Frontal cortex (tissue), 3 donors: ENCODE measurements at regions not wholly inside any gene's neighbourhood (a gene's known extent, or its start where the extent isn't known, plus 50 kb on each side); places are given as distances from the start of the nearest gene placed in this dataset.

Experiments
- DNase-seq, 2 donors: peaks; one replicate each; pipeline ENCODE4 v3.0.0; 2012; ENCODE audit warnings: low spot score in 2 of 2
- FAIRE-seq: peaks from 2 replicates; lab custom pipeline; 2012; peaks lifted over from hg19 to GRCh38; lab: Jason Lieb, UNC
- donor health status: control.
- donor health status: control.
- donor health status: control.

DNA sequence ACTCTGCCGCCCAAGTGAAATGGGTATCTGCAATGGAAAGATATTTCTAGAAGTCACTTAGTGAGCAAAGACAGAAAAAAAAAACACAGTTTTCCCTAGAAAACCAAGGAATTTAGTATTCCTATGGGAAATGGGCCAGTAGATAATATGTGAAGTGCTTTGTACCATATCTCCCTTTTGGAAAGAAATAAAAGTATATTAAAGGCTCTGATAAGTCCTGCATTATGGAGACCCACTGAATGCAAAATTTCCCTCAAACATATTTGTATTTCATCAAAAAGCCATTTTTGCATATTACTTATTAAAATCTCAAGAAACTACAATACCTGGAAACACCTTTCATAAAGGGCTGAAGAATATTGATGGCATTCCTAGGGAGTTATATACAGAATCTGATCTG lies 51.6 kb upstream of the DYNLRB2 start:
- no peak for DNase-seq
- FAIRE-seq = no peak

DNA sequence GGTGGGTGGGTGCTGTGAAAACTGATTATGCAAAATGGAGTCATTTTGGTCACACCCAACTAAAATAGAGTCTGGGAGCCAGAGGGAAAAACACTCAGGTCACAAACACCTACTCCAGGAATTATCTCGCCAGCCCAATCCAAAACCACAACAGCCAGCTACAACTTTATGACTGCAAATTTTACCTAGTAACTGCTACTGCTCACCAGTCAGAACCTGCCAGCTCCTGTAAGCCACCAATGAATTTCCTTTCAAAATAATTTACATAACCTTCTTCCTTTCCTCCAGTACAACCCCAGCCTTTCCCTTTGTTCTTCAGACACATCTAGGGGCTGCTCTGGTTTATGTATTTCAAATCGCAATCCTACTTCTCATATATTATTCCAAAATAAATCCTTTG lies 52.6 kb upstream of the DYNLRB2 start:
- DNase-seq = no peak
- no peak for FAIRE-seq

DNA sequence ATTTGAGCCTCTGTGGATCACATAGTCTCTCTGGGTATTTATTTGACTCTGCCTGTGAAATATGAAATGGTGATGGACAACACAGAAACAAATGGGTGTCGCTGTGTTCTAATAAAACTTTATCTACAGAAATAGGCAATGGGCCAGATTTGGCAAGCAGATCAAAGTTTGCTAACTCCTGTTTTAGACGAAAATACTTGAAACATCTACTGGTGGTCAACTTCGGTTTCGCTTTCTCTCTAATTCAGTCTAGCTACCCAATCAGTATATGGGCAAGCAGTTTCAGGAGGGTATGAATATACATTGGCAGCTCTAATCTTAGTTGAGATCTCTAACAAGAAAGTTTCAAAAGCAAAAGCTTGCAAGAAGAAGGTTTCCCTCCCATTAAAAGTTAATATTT lies 60.1 kb upstream of the DYNLRB2 start:
- DNase-seq (no peak), FAIRE-seq (no peak)

DNA sequence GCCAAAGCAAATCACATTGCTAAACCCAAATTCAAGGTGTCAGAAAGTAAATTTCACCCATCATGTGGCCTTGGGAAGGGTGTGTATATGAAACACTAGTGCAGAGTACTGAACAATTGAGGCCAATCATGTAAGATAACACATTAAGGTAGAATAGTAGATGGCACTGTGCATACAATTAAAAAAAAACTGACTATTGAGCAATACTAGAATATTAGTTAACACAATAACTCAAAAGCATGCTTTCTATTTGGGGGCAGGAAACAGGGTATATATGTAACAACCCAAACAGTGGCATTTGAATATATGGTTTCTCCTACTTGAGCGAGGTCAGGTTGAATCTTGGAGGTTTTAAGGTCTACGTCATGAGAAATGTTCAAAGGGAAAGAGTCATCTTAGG lies 63.0 kb upstream of the DYNLRB2 start:
- DNase-seq = no peak

DNA sequence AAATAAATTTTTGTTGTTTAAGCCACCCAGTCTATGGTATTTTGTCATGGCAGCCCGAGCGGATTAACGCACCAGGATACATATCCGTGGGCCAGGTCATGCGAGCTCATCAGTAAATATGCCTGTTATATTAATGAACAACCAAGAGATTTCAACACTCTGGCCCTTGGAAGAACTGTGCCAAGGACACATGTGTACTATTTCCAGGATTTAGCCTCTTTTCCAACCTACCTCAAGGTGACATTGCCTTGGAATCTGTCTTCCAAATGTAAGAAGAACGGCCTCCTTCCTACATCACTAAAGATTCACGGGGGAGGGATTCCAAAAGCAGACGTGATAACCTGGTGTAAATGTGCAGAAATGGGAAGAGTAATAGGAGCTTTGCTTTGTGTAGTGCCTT lies 72.8 kb upstream of the DYNLRB2 start:
- no peak for FAIRE-seq
- DNase-seq = no peak

More for the DNA sequence above, 63.0 kb upstream of the DYNLRB2 start:
- FAIRE-seq = no peak

DNA sequence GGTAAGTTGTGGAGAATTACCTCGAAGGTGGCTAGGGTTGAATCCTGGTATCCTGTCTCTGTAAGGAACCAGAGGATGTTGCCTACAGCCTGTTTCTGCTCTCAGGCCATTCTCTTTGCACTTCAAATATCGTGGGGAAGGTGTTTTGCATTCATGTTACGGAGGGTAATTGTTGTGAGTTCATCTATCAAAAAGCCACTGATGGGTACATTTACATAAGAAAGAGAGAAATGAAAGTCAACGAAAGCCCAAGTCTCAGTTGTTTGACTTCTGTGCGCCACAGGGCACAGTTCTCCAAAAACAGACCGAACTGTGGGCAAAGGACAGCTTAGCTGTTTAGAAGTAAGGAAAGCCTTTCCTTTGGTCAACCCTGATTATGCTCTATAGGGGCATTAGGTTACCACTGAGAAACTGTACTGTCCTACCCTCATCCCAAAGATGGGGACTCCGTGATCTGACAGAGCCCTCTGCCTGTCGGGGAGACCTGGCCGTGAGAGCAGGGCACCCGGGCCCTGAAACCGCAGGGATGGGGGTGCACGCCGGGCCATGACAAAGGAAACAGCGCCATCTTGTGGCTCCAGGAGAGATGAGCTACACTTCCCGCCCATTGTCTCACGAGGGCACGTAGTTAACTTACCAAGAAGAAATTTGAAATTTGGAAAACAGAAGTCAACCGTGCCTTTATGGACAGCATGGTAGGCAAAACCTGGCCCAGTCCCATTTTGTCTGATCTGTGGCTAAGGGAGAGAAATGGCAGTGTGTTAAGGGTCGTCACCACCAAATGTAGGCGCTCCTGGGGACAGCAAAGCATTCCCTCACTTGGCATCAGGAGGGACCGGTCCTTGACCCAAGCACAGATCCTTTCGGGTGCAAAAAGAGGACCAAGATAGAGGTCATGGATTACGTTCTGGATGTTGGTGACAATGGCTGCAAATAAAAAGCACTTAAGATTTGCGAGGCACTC lies 74.5 kb upstream of the DYNLRB2 start:
- no peak for FAIRE-seq
- DNase-seq = peak; percentile 17 to 70

DNA sequence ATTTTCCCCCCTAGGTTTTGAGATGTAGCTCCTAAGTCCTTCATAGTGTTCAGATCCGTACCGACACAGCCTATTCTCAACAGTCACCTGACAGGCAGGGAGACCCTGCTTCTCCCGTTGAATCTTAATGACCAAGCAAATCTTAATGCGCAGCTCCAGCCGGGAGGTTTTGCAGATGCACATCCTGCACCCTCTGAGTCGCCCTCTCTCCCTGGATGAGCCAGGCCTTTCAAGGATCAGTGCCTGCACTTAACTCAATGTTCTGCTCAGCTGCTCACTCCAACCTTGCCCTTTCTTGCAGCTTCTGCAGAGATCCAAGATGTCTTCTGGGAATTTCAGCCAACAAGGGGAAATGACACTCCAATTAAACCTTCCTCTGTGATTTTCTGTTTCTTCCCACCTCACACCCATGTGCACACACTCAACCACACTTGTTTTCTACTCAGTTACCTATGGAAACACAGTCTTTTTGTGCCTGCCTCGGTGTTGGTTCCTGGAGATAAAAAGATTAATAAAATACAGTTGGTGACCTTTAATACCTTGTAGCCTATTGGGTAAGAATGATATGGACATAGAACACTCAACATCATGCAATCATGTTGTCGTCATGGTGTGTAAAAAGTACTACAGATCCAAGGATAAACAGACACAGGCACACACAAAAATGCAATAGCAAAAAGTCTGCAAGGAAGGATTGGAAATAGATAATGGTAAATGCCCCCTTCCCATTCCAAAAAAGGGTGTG lies 76.9 kb upstream of the DYNLRB2 start:
- DNase-seq (no peak), FAIRE-seq (no peak)

DNA sequence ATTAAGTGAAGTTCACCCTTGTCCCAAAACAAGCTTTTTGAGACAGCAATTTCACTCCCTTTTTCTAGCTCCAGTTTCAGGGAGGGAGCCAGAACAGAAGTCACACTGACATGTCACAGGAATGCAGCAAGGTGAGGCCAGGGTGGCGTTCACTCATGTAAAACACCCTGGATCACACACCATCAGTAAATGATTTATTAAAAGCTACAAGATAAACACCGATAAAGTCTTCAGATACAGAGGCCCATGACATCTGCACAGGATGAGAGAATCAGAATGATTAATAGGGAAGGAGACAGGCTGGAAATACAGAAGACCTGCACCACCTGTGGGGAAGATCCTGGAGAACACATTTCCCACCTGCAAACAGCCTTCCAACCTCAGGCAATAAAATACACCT lies 77.5 kb upstream of the DYNLRB2 start:
- DNase-seq (no peak), FAIRE-seq (no peak)

DNA sequence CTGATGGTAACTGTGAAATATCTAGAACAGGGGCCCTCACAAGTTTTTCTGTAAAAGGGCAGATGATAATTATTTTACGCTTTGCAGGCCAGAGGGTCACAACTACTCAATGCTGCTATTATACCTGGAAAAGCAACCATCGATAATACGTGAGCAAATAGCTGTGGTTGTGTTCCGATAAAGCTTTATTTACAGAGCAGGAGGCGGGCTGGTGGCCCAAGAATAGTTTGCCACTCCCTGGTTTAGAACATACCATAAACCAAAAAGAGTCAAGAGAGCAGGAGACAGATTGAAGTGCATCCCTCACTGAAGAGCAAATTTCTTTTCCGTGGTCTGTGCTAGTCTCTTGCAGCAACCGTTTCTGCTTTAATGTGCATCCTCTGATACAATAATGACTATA lies 77.9 kb upstream of the DYNLRB2 start:
- no peak for DNase-seq
- FAIRE-seq = no peak

DNA sequence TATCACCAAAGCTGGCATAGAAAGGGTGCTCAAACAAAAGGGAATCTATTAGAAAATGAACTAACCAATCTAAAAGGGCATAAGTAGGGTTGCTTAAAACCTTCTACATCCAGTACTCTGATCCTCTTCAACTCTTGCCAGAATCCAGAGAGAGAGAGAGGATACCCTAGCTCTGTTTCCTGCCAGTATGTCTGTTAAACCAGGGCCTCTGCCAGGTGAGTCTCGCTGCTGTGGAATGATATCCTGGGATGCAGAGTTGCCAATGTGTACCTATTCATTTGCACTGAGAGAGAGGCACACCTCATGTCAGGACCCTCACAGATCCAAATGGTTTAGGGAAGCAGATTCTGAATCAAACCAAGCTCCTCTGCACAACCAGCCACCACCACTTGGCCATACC lies 79.8 kb upstream of the DYNLRB2 start:
- no peak for FAIRE-seq
- no peak for DNase-seq

DNA sequence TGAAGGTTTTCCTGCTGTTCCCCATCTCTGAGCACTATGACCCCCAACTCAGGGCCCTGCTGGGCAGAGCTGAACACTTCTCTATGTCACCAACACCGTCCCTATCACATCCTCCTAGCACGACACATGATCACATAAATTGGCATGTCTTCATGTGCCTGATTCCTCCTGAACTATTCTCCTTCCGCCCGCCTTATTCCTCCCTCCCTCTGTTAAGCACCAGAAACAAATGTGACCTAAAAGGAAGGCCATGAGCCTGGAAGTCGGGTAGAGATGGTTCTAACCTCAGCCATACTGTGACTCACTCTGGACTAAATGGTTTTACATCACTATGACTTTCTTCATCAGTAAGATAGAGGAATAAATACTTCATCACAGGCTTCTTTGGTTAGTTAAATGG lies 80.8 kb upstream of the DYNLRB2 start:
- FAIRE-seq (no peak), DNase-seq (no peak)

DNA sequence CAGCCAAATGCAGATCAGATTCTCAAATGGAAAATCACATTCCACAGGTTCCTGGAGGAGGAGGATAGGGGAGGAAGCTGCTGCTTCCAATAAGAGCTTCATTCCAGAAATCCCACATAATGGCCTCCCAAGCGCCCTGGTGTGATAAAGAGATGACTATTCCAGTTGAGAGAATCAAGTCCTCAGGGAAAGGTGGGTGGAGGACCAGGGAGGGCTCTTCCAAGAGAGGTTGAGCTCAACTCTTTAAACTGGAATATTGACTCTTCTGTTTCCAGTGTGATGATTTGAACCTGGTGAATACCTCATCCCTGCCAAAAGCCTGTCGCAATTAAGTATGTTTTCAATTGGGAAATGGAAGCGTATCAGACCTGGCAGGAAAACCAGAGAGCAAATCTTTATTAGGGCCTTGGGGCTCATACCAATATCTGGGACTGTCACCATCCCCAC lies 81.4 kb upstream of the DYNLRB2 start:
- FAIRE-seq (no peak), DNase-seq (no peak)

DNA sequence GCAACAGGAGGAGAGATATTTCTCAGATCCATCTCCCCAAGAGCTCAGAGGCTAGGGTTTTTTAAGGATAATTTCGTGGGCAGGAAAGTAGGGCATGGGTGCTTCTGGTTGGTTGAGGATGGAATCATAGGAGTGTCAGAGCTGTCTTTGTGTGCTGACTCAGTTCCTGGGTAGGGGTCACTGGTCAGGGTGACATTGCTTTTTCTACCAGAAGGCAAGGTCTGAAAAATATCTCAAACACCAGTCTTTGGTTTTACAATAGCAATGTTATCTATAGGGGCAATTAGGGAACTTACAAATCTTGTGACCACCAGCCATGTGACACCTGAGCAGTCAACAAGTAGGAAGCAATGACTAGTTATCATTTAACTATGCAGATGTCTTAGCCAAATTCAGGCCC lies 82.9 kb upstream of the DYNLRB2 start:
- no peak for FAIRE-seq
- no peak for DNase-seq

DNA sequence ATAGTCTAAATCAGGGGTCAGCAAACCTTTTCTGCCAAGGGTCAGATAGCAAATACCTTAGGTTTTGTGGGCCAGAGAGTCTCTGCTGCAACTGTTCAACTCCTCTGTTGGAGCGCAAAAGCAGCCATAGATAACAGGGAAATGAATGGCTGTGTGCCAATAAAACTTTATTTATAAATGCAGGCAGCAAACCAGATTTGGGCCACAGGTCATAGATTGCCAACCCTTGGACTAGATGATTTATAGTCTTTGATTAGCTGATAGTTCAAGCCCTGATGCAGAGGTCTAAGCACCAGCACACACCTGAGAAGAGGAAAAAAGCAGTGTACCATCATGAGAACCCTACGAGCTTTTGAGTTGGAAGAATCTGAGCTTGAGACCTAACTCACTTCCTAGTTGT lies 86.0 kb upstream of the DYNLRB2 start:
- no peak for FAIRE-seq
- no peak for DNase-seq

DNA sequence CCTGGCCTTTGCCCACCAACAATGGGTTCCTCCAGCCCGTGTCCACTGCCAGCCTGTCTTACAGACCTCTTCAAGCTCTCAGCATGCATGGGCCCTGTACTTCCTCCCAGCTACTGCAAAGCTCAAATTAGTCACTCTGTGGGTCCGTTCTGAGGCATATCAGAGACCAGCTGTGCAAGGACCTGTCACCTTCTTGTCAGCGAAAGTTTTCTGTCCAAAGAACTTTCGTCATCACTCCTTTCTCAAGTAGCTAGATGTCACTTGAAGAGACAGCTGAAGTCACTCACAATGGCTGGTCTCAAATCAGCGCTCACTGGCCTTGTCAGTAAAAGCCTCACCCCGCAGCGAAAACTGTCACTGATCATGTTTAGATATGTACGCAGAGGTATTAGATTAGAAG lies 91.4 kb upstream of the DYNLRB2 start:
- no peak for DNase-seq
- FAIRE-seq = no peak

DNA sequence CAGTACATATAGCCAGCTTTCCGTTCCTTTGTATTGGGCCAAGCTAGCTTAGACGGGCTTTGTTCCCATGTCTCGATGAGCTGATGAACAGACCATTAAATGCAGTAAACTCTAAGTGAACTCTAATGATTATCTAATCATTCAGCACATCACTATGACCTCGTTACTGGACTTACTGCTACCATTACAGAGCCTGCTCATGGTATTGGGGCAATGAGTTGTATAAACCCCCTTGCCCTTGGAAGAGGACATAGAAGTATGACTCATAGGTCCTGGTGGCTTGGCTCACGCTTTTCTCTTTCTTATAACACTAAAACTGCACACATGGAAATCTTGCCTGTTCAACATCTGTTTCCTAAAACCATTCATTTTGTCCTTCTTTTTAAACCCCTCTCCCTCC lies 93.6 kb upstream of the DYNLRB2 start:
- FAIRE-seq = no peak
- DNase-seq = no peak

DNA sequence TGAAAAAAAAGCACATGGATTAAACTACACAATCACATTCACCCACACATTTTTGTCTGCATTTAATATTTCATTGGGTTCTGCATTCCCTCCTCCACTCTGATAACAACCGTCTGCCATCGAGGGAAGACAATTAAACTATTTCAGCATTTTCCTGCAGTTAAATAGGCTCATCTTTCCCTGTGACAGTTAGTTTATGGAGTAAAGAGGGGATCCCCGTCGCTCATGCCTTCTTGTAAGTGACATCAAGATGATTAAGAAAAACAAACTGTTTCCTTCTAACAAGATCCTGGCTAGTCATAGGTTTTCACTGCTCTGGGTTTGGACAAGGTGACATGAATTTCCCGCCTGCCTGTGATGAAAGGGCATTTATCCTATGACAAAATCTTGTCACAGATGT lies 98.0 kb upstream of the DYNLRB2 start:
- DNase-seq = no peak

DNA sequence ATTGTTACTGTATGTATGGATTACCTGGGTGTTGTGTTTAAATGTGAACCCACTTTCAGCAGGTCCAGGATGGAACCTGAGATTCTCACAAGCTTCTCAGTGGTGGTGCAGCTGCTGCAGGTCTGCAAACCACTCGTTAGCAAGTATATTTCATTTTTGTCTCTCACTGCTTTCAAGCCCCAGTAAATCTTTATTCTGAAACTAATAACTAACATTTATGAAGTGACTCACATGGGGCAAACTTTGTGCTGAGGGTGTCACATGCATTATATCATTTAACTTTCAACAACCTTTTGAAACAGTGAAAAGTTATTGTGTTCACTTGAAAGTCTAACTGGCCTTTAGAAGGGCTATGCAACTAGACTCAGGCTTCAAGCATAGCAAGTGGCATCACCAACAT lies 98.9 kb upstream of the DYNLRB2 start:
- no peak for DNase-seq
- no peak for FAIRE-seq

More for the DNA sequence above, 98.0 kb upstream of the DYNLRB2 start:
- FAIRE-seq = no peak

DNA sequence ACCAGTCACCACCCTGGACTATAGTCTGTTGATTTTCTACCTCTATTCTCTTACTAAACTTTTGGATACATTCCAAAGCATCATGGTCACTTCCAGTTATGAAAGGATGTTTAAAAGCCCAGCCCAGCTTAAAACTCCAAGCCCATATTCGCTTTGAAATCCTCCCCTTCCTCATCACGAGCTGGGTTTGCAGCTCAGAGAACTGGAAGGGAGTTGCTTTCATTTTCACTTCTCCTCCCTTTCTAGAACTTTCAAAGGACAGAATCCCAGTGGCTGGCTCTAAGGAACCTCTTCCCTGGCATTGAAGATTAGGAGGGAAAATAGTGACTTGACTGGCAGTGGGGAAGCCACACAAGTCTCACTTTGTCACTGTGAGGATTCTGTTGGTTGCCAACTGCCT lies 100.1 kb upstream of the DYNLRB2 start:
- DNase-seq (no peak), FAIRE-seq (no peak)

DNA sequence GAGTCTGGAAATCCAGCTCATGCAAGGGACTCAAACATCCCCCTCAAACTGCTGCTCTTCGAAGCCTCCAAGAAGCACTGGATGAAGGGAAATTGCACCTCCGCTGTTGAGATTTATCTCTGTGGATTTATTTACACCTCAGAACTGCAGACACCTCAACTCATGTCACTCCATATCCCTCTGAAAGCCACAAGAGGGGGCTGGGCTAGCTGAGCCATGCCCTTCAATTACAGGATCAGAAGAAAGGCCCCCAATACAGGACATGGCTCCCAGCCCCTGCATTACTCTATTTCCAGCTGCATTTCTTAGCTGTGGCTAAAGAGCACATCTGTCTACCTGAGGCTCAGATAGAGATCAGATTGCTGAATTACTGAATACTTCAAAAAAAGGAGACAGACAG lies 103.1 kb upstream of the DYNLRB2 start:
- no peak for FAIRE-seq
- DNase-seq = no peak

DNA sequence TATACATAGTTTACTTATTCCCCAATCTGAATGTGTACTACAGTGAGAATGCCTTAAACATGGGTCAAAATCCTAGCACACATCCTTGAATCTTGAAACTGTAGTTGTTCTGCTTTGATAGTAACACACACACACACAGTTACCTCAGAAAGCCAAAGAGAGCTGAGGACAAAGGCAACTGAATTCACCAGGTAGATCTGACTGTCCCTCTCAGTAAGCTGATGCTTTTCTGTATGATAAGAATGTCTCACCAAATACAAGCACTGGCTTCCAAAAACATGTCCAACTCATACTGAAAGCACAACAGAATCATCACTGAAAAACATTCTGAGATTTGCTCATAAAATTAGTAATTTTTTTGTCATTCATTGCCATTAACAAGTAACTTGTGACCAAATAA lies 104.3 kb upstream of the DYNLRB2 start:
- no peak for FAIRE-seq
- no peak for DNase-seq
